Small intestine (tissue), 7 donors: ENCODE measurements at regions not wholly inside any gene's neighbourhood (a gene's known extent, or its start where the extent isn't known, plus 50 kb on each side); places are given as distances from the start of the nearest gene placed in this dataset.

ENCODE experiments used
- DNase-seq, 2 donors: peaks; one replicate each; pipeline versions ENCODE4 v3.0.0 to v3.0.0-alpha.2; 2013
- FAIRE-seq: peaks from 2 replicates; lab custom pipeline; 2012; peaks lifted over from hg19 to GRCh38; lab: Jason Lieb, UNC
- H3K27ac ChIP-seq, 3 donors: one replicate each; pipeline ENCODE4 v1.5.1; 2013; ENCODE audit warnings: low read length in 2 of 3, mild to moderate bottlenecking in 2 of 3, control low read depth in 1 of 3, inconsistent platforms in 1 of 3, low read depth in 1 of 3, moderate library complexity in 1 of 3
- H3K27me3 ChIP-seq, 3 donors: one replicate each; pipeline ENCODE4 v1.6.1; 2013; ENCODE audit warnings: low read length in 3 of 3, inconsistent platforms in 1 of 3; ENCODE audit not compliant: control insufficient read depth in 3 of 3, insufficient read depth in 3 of 3
- H3K36me3 ChIP-seq, 3 donors: one replicate each; pipeline ENCODE4 v1.6.1; 2013; ENCODE audit warnings: low read length in 3 of 3, inconsistent platforms in 1 of 3, low read depth in 1 of 3, mild to moderate bottlenecking in 1 of 3, moderate library complexity in 1 of 3; ENCODE audit not compliant: control insufficient read depth in 3 of 3, insufficient read depth in 2 of 3
- H3K4me1 ChIP-seq, 3 donors: one replicate each; pipeline ENCODE4 v1.6.1; 2013; ENCODE audit warnings: low read length in 2 of 3, inconsistent platforms in 1 of 3, low read depth in 1 of 3, mild to moderate bottlenecking in 1 of 3, moderate library complexity in 1 of 3; ENCODE audit not compliant: control insufficient read depth in 3 of 3, insufficient read depth in 2 of 3
- H3K4me3 ChIP-seq, 3 donors: one replicate each; pipeline ENCODE4 v1.5.1; 2013; ENCODE audit warnings: low read length in 3 of 3, control low read depth in 1 of 3, inconsistent platforms in 1 of 3, low read depth in 1 of 3, mild to moderate bottlenecking in 1 of 3, moderate library complexity in 1 of 3
- H3K9me3 ChIP-seq, 2 donors: one replicate each; pipeline ENCODE4 v1.6.1; 2013; ENCODE audit warnings: low read depth in 1 of 2, low read length in 1 of 2; ENCODE audit not compliant: control insufficient read depth in 2 of 2, insufficient read depth in 1 of 2
- WGBS, 3 donors: extraction: QIAGEN DNeasy Blood & Tissue Kit; methylation state at CpG; one replicate each; pipeline ENCODE4 v1.1.7; 2013; 5-methylcytosine and 5-hydroxymethylcytosine counted together
- donor health status: healthy with polysubstance abuse.
- donor health status: control.
- donor health status: control.
- donor health status: Bipolar disorder and iron deficiency.
- donor health status: healthy.

DNA sequence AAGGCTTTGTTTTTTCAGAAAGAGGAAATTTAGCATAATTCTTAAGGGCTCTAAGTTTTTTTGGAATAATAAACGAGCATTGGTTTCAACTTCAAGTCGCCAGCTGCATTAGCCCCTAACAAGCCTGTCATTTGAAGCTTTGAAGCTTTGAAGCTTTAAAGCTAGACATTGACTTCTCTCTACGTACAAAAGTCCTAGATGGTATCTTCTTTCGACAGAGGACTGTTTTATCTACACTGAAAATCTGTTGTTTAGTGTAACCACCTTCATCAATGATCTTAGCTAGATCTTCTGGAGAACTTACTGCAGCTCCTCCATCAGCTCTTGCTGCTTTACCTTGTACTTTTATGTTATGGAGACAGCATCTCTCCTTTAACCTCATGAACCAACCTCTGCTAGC, 79.6 kb upstream of the TMEM72 start:
- no peak for FAIRE-seq
- Histone ChIP-seq H3K4me3 (no peak overlapping the region), H3K27ac (no peak overlapping the region), H3K4me1 (no peaks in the 10 kb centered on the region), H3K9me3 (no peaks in the 10 kb centered on the region), H3K27me3 (no peaks in the 10 kb centered on the region), H3K36me3 (no peaks in the 10 kb centered on the region)
- WGBS, 3 donors = 68 to 84% (median 70%) methylated on average over 4 of the region's 4 CpGs
- no peak for DNase-seq

DNA sequence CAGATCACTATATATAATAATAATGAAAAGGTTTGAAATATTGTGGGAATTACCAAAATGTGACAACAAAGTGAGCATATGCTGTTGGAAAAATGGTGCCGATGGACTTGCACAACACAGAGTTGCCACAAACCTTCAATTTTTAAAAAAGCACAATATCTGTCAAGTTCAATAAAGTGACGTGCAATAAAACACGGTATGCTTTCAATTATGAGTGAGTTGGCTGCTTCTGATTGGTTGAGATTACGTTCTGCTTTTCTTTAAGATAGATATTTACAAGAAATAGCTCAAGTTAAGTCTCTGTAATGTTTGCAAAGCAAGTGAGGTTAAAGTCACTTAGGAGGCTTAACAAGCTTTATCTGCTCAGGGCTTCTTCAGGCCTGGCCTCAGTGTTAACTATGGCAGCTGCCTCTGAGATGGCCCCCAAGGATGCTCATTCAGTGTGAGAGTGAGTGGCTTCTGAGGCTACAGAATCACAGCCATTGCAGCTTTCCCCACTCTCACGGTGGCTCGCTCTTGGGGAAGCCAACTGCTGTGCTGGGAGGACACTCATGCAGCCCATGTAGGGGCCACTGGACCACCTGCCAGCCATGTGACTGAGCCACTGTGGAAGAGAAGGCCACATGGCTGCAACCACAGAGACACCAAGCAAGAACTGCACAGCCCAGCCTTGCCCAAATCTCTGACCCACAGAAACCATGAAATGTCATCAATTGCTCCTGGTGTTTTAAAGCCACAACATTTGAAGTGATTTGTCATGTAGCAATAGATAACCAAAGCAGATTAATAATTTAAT, 78.3 kb upstream of the TMEM72 start:
- no peak for FAIRE-seq
- DNase-seq = no peak
- Histone ChIP-seq H3K36me3 (no peaks in the 10 kb centered on the region), H3K9me3 (no peaks in the 10 kb centered on the region), H3K4me3 (no peak overlapping the region), H3K27me3 (no peaks in the 10 kb centered on the region), H3K4me1 (no peaks in the 10 kb centered on the region), H3K27ac (no peak overlapping the region)
- 84 to 87% (median 87%) methylated on average over 6 of the region's 6 CpGs for WGBS, 3 donors

DNA sequence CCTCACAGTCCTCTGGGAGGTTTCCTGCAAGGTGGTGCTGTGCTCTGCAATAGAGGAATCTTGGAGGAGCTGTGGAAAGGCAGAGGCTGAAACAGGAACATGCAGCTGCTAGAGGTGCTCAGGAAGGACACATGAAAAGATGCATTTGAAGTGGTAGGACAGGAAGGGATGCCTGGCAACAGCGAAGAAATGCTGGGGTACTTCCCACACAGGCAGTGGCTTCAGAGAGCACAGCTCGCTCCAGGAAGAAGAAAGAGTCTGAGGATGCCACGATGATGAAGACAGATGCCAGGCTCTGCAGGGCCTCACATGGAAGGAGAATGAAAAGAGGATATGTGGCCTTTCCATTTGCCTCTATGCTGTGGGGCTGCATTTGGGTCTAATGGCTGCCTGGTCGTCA, 77.0 kb upstream of the TMEM72 start:
- Histone ChIP-seq H3K27ac (no peak overlapping the region), H3K36me3 (no peaks in the 10 kb centered on the region), H3K4me1 (no peaks in the 10 kb centered on the region), H3K4me3 (no peak overlapping the region), H3K9me3 (no peaks in the 10 kb centered on the region), H3K27me3 (no peaks in the 10 kb centered on the region)
- 73 to 82% (median 78%) methylated on average over 4 of the region's 4 CpGs for WGBS, 3 donors
- DNase-seq (no peak), FAIRE-seq (no peak)

DNA sequence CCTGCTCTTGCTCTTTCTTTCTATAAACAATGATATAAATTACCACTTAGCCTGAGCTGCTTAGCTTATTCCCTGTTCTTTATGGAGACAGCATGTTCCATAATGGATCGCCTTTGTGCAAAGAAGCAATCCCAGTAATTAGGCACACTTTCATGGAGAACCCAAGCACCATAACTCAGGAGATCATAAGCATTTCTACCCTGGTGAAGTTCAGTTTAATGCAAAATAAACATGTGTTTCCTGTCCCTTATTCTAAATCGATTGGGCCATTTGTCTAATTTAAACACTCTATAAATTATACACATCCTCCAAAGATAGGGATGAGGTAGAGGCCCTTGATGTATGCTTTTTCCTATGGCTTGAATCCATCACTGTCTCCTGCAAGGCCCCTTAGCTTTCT, 75.8 kb upstream of the TMEM72 start:
- DNase-seq = no peak

DNA sequence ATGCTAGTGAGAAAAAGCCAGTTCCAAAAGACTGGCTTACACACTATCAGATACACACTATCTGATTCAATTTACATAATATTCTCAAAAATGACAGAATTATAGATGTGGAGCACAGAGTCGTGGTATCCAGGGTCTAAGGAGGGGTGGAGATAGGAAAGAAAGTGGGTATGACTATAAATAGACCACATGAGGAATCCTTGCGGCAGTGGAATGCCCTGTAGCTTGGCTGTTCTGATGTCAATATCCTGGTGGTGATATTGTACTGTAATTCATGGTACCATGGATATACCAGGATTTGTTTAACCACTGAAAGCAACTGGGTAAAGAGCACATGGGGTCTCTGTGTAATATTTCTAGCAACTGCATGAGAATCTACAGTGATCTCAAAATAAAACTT, 67.7 kb upstream of the TMEM72 start:
- H3K4me3 ChIP-seq = no peak overlapping the region
- H3K36me3 ChIP-seq = no peaks in the 10 kb centered on the region
- H3K27ac ChIP-seq = no peak overlapping the region
- 66 to 80% (median 75%) methylated on average over 2 of the region's 2 CpGs for WGBS, 3 donors
- peaks cover 0 to 1% of the 10 kb centered on the region in 2 donors for H3K9me3 ChIP-seq
- FAIRE-seq (no peak), DNase-seq (no peak)
- H3K27me3 ChIP-seq = no peaks in the 10 kb centered on the region
- H3K4me1 ChIP-seq = no peaks in the 10 kb centered on the region

More for the DNA sequence above, 75.8 kb upstream of the TMEM72 start:
- Histone ChIP-seq H3K4me1 (no peaks in the 10 kb centered on the region), H3K27ac (no peak overlapping the region), H3K36me3 (no peaks in the 10 kb centered on the region), H3K9me3 (no peaks in the 10 kb centered on the region), H3K4me3 (no peak overlapping the region), H3K27me3 (no peaks in the 10 kb centered on the region)
- WGBS, 3 donors = 60 to 86% (median 69%) methylated on average over 2 of the region's 2 CpGs
- no peak for FAIRE-seq

DNA sequence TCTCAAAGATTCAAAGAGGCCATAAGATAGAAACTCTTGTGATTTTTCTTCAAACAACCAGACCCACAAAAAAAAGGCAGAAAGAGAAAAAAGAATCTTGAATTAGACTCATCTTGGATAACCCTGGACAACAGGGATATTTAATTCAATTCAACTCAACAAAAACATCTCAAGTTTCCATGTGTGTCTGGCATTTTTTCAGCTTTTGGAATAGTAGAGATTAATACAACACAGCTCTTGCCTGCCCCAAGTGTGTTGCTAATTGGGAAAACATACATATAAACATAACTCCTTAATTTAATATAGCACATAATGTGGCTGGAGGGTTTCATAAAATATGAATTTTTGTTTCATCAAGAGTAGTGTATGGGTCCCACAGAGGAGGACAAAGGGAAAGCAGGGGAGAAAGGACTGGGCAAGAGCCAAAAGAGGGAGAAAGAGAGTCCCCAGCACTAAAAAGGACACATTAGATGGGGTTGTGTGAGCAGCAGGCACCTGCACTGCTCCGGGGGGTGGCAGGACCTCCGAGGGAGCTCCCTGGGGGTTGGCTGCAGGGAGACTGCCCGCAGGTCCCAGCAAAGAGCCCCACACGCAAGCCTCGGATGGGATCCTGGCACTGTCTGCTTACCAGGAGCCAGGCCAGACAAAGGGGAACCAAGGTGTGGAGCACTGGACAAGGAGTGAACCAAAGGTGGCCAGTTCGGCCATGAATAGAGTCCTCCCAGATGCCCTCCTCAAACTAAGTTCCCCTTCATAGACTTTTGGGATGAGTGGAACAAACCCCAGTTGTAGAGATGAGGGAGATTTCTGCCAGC, 65.6 kb upstream of the TMEM72 start:
- Histone ChIP-seq H3K4me1 (no peaks in the 10 kb centered on the region), H3K27ac (no peak overlapping the region), H3K9me3 (peaks cover 0 to 4% of the 10 kb centered on the region in 2 donors), H3K36me3 (no peaks in the 10 kb centered on the region), H3K27me3 (no peaks in the 10 kb centered on the region), H3K4me3 (no peak overlapping the region)
- FAIRE-seq (no peak), DNase-seq (no peak)
- WGBS, 3 donors = 79 to 90% (median 88%) methylated on average over 6 of the region's 6 CpGs

DNA sequence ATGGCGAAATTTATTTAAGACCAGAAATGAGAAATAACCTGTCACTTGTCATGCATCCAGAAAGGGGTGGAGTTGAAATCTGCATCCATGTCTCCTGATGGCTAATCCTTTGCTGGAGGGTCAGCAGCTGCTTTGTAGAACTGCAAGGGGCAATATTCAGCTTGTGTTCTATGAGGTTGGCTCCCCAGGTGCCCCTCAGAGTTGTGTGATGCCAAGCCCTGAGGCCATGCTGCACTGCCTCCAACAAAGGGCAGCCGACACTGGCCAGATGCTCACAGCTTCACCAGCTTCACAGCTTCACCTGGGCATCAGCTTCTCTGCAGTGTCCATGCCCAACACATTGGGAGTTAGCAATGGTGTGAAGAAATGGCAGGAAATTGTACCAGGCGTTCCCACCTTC, 64.0 kb upstream of the TMEM72 start:
- H3K4me3 ChIP-seq = no peak overlapping the region
- 92 to 96% (median 92%) methylated on average over 3 of the region's 3 CpGs for WGBS, 3 donors
- peaks cover 0 to 4% of the 10 kb centered on the region in 2 donors for H3K9me3 ChIP-seq
- H3K4me1 ChIP-seq = no peaks in the 10 kb centered on the region
- H3K27me3 ChIP-seq = no peaks in the 10 kb centered on the region
- FAIRE-seq = no peak
- H3K27ac ChIP-seq = no peak overlapping the region
- H3K36me3 ChIP-seq = no peaks in the 10 kb centered on the region
- DNase-seq = no peak

DNA sequence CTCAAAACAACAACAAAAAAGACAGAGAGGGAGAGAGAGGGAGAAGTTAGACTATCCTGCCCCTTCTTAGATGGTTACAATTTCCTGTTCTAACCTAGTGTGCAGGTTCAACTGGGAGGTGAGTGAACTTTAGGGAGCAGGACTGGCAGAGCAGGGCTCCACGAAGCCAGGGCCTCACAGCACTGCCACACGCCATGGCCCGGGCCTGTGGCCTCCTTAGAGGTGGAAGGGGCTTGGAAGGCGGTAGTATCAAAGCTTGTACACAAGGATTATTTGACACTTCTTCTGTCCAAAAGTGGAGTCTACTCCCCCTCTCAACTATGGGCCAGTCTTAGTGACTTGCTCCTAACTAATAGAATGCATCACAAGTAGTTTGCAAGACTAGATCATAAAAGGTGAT, 62.9 kb upstream of the TMEM72 start:
- 89 to 92% (median 90%) methylated on average over 4 of the region's 4 CpGs for WGBS, 3 donors
- FAIRE-seq (no peak), DNase-seq (no peak)
- H3K4me1 ChIP-seq = no peaks in the 10 kb centered on the region
- no peak overlapping the region for H3K4me3 ChIP-seq
- no peaks in the 10 kb centered on the region for H3K27me3 ChIP-seq
- H3K36me3 ChIP-seq = no peaks in the 10 kb centered on the region
- H3K27ac ChIP-seq = no peak overlapping the region
- peaks cover 0 to 4% of the 10 kb centered on the region in 2 donors for H3K9me3 ChIP-seq
